ENCODE measurements at regions not wholly inside any gene's neighbourhood (a gene's known extent, or its start where the extent isn't known, plus 50 kb on each side); places are given as distances from the start of the nearest gene placed in this dataset.

- H3K27ac ChIP-seq: no peak overlapping the region
- 82% methylated on average over 4 of the region's 4 CpGs for WGBS
- no peak overlapping the region for H3K4me3 ChIP-seq
- no peak for DNase-seq (ENCODE audit: low spot score in 2 of 2)
- TF ChIP-seq CTCF (IDR thresholded peaks at IDR 0.05) (no peak), POLR2A (IDR thresholded peaks at IDR 0.05) (no peak), POLR2AphosphoS5 (IDR thresholded peaks at IDR 0.05) (no peak), EP300 (IDR thresholded peaks at IDR 0.05) (no peak)
- no peaks in the 10 kb centered on the region for H3K4me1 ChIP-seq
- no peaks in the 10 kb centered on the region for H3K36me3 ChIP-seq
- no peaks in the 10 kb centered on the region for H3K27me3 ChIP-seq
- H3K9me3 ChIP-seq: peaks cover 3% of the 10 kb centered on the region
These were observed 1095.2 kb upstream of the EDIL3 start for GRCh38 chr5:85479849-85480248.

GRCh38 chr5:85484982-85485574 lies 1100.4 kb upstream of the EDIL3 start:
- no peaks in the 10 kb centered on the region for H3K4me1 ChIP-seq
- H3K9me3 ChIP-seq: no peaks in the 10 kb centered on the region
- WGBS: 81% methylated on average over 2 of the region's 2 CpGs
- no peaks in the 10 kb centered on the region for H3K27me3 ChIP-seq
- no peak overlapping the region for H3K4me3 ChIP-seq
- no peak for TF ChIP-seq CTCF (IDR thresholded peaks at IDR 0.05)
- no peak for TF ChIP-seq POLR2A (IDR thresholded peaks at IDR 0.05)
- no peak for TF ChIP-seq POLR2AphosphoS5 (IDR thresholded peaks at IDR 0.05)
- no peak for TF ChIP-seq EP300 (IDR thresholded peaks at IDR 0.05)
- H3K27ac ChIP-seq: no peak overlapping the region
- DNase-seq (ENCODE audit: low spot score in 2 of 2): no peak
- no peaks in the 10 kb centered on the region for H3K36me3 ChIP-seq

- Histone ChIP-seq H3K36me3 (no peaks in the 10 kb centered on the region), H3K27ac (no peak overlapping the region), H3K27me3 (no peaks in the 10 kb centered on the region), H3K4me3 (no peak overlapping the region), H3K4me1 (no peaks in the 10 kb centered on the region), H3K9me3 (peaks cover 4% of the 10 kb centered on the region)
- no peak for DNase-seq (ENCODE audit: low spot score in 2 of 2)
- TF ChIP-seq POLR2A (IDR thresholded peaks at IDR 0.05): no peak
- TF ChIP-seq EP300 (IDR thresholded peaks at IDR 0.05): no peak
- TF ChIP-seq CTCF (IDR thresholded peaks at IDR 0.05): no peak
- TF ChIP-seq POLR2AphosphoS5 (IDR thresholded peaks at IDR 0.05): no peak
These were observed 1103.6 kb upstream of the EDIL3 start for GRCh38 chr5:85488295-85488694.

GRCh38 chr5:85500869-85501268 lies 1116.2 kb upstream of the EDIL3 start:
- no peak for DNase-seq (ENCODE audit: low spot score in 2 of 2)
- Histone ChIP-seq H3K9me3 (no peaks in the 10 kb centered on the region), H3K36me3 (no peaks in the 10 kb centered on the region), H3K27ac (no peak overlapping the region), H3K4me3 (no peak overlapping the region), H3K27me3 (no peaks in the 10 kb centered on the region), H3K4me1 (no peaks in the 10 kb centered on the region)
- no peak for TF ChIP-seq CTCF (IDR thresholded peaks at IDR 0.05)
- TF ChIP-seq POLR2A (IDR thresholded peaks at IDR 0.05): no peak
- TF ChIP-seq POLR2AphosphoS5 (IDR thresholded peaks at IDR 0.05): no peak
- no peak for TF ChIP-seq EP300 (IDR thresholded peaks at IDR 0.05)

GRCh38 chr5:85512896-85513295 lies 1104.8 kb upstream of the COX7C start:
- no peak for DNase-seq (ENCODE audit: low spot score in 2 of 2)
- H3K27me3 ChIP-seq: no peaks in the 10 kb centered on the region
- 75% methylated on average over 4 of the region's 4 CpGs for WGBS
- no peak overlapping the region for H3K4me3 ChIP-seq
- no peaks in the 10 kb centered on the region for H3K36me3 ChIP-seq
- no peaks in the 10 kb centered on the region for H3K4me1 ChIP-seq
- no peaks in the 10 kb centered on the region for H3K9me3 ChIP-seq
- no peak overlapping the region for H3K27ac ChIP-seq
- TF ChIP-seq CTCF (IDR thresholded peaks at IDR 0.05): no peak
- no peak for TF ChIP-seq POLR2A (IDR thresholded peaks at IDR 0.05)
- TF ChIP-seq EP300 (IDR thresholded peaks at IDR 0.05): no peak
- TF ChIP-seq POLR2AphosphoS5 (IDR thresholded peaks at IDR 0.05): no peak
